ENCODE measurements at regions not wholly inside any gene's neighbourhood (a gene's known extent, or its start where the extent isn't known, plus 50 kb on each side); places are given as distances from the start of the nearest gene placed in this dataset.
A peak's percentile ranks its signal among the peaks of the same experiment; 100 is the strongest.
"Not testable (repeated sequence)": the region's sequence is repeated elsewhere in the genome, so short reads cannot be mapped to it uniquely, and the experiment has no call there.

DNA sequence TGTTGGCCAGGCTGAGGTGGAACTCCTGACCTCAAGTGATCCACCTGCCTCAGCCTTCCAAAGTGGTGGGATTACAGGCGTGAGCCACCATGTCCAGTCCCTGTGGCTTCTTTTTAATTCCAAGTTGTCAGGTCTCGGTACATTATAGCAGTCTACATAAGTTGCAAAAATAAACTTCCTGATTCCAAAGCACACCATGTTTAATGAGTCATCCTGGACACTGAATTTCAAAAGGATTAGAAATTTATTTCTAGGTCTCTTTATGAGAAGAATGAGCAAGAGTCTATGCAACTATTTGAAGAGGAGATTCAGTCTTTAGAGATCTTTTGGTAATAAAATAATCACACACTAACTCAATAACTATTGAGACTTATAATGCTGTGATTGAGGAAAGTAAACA, 63.9 kb upstream of the MCHR2 start:
- peak overlapping the region; percentile 15; the same call in 1 of the 2 replicates for H3K4me2 ChIP-seq
- H3K9me2 ChIP-seq (ENCODE audit: insufficient read depth), result no peaks in the 10 kb centered on the region
- H3K27ac ChIP-seq, result no peak overlapping the region
- BruUV-seq (replicated peaks), result no TSS peak
- H3K79me2 ChIP-seq (ENCODE audit: low read depth), result no peaks in the 10 kb centered on the region
- H2AFZ ChIP-seq, result 0 out of 2 replicates have a peak overlapping the region, but pooled peaks have one; percentile 66
- POLR2A ChIA-PET (ENCODE audit: unreplicated experiment), result no interaction called here
- no peaks in the 10 kb centered on the region for H3K27me3 ChIP-seq (ENCODE audit: insufficient read depth, low read depth)
- DNase-seq, result no peak
- H4K20me1 ChIP-seq (ENCODE audit: insufficient read depth), result no peaks in the 10 kb centered on the region
- H3K4me1 ChIP-seq (replicated peaks; ENCODE audit: insufficient read depth), result no peaks in the 10 kb centered on the region
- H3K4me3 ChIP-seq, result no peak overlapping the region
- CTCF ChIA-PET, result no interaction called here
- H3F3A ChIP-seq (ENCODE audit: insufficient read depth, low read depth), result no peaks in the 10 kb centered on the region
- H3K36me3 ChIP-seq (ENCODE audit: low read depth), result no peaks in the 10 kb centered on the region
- intact Hi-C loops (cut with micrococcal nuclease; ENCODE audit: unreplicated experiment), result no loop called here
- TF ChIP-seq EZH2 (IDR thresholded peaks at IDR 0.05; ENCODE audit: low read depth) (no peak), CTCF (conservative IDR thresholded peaks at IDR 0.05) (no peak)
- no peaks in the 10 kb centered on the region for H3K9me3 ChIP-seq (ENCODE audit: insufficient read depth, low read depth)

GRCh38 chr6:100050550-100050949, 56.5 kb upstream of the MCHR2 start:
- Histone ChIP-seq H3K27ac (no peak overlapping the region), H3K4me3 (no peak overlapping the region), H3K4me2 (no peak overlapping the region), H3K36me3 (ENCODE audit: low read depth) (no peaks in the 10 kb centered on the region), H2AFZ (no peak overlapping the region), H3K79me2 (ENCODE audit: low read depth) (no peaks in the 10 kb centered on the region), H3F3A (ENCODE audit: insufficient read depth, low read depth) (no peaks in the 10 kb centered on the region), H3K9me3 (ENCODE audit: insufficient read depth, low read depth) (no peaks in the 10 kb centered on the region), H4K20me1 (ENCODE audit: insufficient read depth) (no peaks in the 10 kb centered on the region), H3K9me2 (ENCODE audit: insufficient read depth) (peaks cover 7% of the 10 kb centered on the region; the same call in 1 of the 2 replicates), H3K4me1 (replicated peaks; ENCODE audit: insufficient read depth) (no peaks in the 10 kb centered on the region), H3K27me3 (ENCODE audit: insufficient read depth, low read depth) (no peaks in the 10 kb centered on the region)
- BruUV-seq (replicated peaks), result no TSS peak
- intact Hi-C loops (cut with micrococcal nuclease; ENCODE audit: unreplicated experiment), result no loop called here
- DNase-seq, result no peak
- POLR2A ChIA-PET (ENCODE audit: unreplicated experiment), result no interaction called here
- TF ChIP-seq EZH2 (IDR thresholded peaks at IDR 0.05; ENCODE audit: low read depth) (no peak), CTCF (conservative IDR thresholded peaks at IDR 0.05) (no peak)
- CTCF ChIA-PET, result no interaction called here

- BruUV-seq (replicated peaks); intact Hi-C loops (cut with micrococcal nuclease; ENCODE audit: unreplicated experiment); H3K4me3 ChIP-seq; H3K79me2 ChIP-seq (ENCODE audit: low read depth); H3K27me3 ChIP-seq (ENCODE audit: insufficient read depth, low read depth); H3K27ac ChIP-seq; DNase-seq; POLR2A ChIA-PET (ENCODE audit: unreplicated experiment); H4K20me1 ChIP-seq (ENCODE audit: insufficient read depth); H3F3A ChIP-seq (ENCODE audit: insufficient read depth, low read depth); H3K4me1 ChIP-seq (replicated peaks; ENCODE audit: insufficient read depth); H2AFZ ChIP-seq; H3K9me2 ChIP-seq (ENCODE audit: insufficient read depth); H3K9me3 ChIP-seq (ENCODE audit: insufficient read depth, low read depth); H3K4me2 ChIP-seq; H3K36me3 ChIP-seq (ENCODE audit: low read depth); CTCF ChIA-PET: not testable (repeated sequence)
Observed at GRCh38 chr6:100043961-100044360, 49.9 kb upstream of the MCHR2 start.
